SK-N-SH treated with all-trans-retinoic acid at 6 μM for 48 hours (cell line): ENCODE measurements at regions not wholly inside any gene's neighbourhood (a gene's known extent, or its start where the extent isn't known, plus 50 kb on each side); places are given as distances from the start of the nearest gene placed in this dataset.

Experiments
- ARNTL ChIP-seq: fragments of 450-650 bp; formaldehyde crosslinking; IDR thresholded peaks from 2 replicates; pipeline ENCODE4 v1.5.0; 2020; ENCODE audit warnings: low read depth, mild to moderate bottlenecking, moderate library complexity, borderline replicate concordance
- BACH2 ChIP-seq: fragments of 250-450 bp; sonication (Bioruptor Pico); IDR thresholded peaks from 2 replicates; pipeline ENCODE4 v1.9.0; 2021; ENCODE audit warnings: mild to moderate bottlenecking, borderline replicate concordance
- CSDC2 ChIP-seq: fragments of 250-450 bp; sonication (Bioruptor Pico); IDR thresholded peaks from 2 replicates; pipeline ENCODE4 v1.5.0; 2020; ENCODE audit warnings: mild to moderate bottlenecking, moderate library complexity
- GLIS3 ChIP-seq: fragments of 250-450 bp; sonication (Bioruptor Pico); IDR thresholded peaks from 2 replicates; pipeline ENCODE4 v1.5.0; 2020; ENCODE audit warnings: mild to moderate bottlenecking, moderate library complexity
- ISL1 ChIP-seq: fragments of 250-450 bp; sonication (Bioruptor Pico); IDR thresholded peaks from 2 replicates; pipeline ENCODE4 v2.1.2; 2022; ENCODE audit warnings: mild to moderate bottlenecking, moderate library complexity
- OSR1 ChIP-seq: fragments of 250-450 bp; sonication (Bioruptor Pico); IDR thresholded peaks from 2 replicates; pipeline ENCODE4 v1.8.0; 2022; ENCODE audit warnings: moderate library complexity, mild to moderate bottlenecking, inconsistent platforms
- PPARA ChIP-seq: fragments of 250-450 bp; sonication (Bioruptor Pico); IDR thresholded peaks from 2 replicates; pipeline ENCODE4 v1.5.0; 2020; ENCODE audit warnings: mild to moderate bottlenecking, borderline replicate concordance
- RARB ChIP-seq: fragments of 250-450 bp; sonication (Bioruptor Pico); IDR thresholded peaks from 2 replicates; pipeline ENCODE4 v1.8.0; 2021; ENCODE audit warnings: mild to moderate bottlenecking, moderate library complexity
- ZC3H10 ChIP-seq: fragments of 250-450 bp; sonication (Bioruptor Pico); IDR thresholded peaks from 2 replicates; pipeline ENCODE4 v1.5.1; 2021; ENCODE audit warnings: mild to moderate bottlenecking, moderate library complexity
- ZFP3 ChIP-seq: fragments of 250-450 bp; sonication (Bioruptor Pico); IDR thresholded peaks from 2 replicates; pipeline ENCODE4 v1.5.0; 2020; ENCODE audit warnings: mild to moderate bottlenecking, moderate library complexity
- ZFP30 ChIP-seq: fragments of 450-650 bp; formaldehyde crosslinking; IDR thresholded peaks from 2 replicates; pipeline ENCODE4 v1.5.0; 2022; ENCODE audit warnings: mild to moderate bottlenecking, moderate library complexity
- ZNF565 ChIP-seq: fragments of 450-650 bp; formaldehyde crosslinking; conservative IDR thresholded peaks from 2 replicates; pipeline ENCODE4 v1.5.0; 2020; ENCODE audit warnings: low read depth, mild to moderate bottlenecking, moderate library complexity
- TF ChIP-seq, protein P1 (sequence below): fragments of 250-450 bp; sonication (Bioruptor Pico); IDR thresholded peaks from 2 replicates; pipeline ENCODE4 v1.8.0; 2020; ENCODE audit warnings: mild to moderate bottlenecking, moderate library complexity, borderline replicate concordance

GRCh38 chr3:154666542-154666941, 236.6 kb upstream of the GPR149 start:
- no peak for TF ChIP-seq CSDC2 (CRISPR knock-in tag)
- no peak for TF ChIP-seq ZFP3 (CRISPR knock-in tag)
- TF ChIP-seq, protein P1, sequence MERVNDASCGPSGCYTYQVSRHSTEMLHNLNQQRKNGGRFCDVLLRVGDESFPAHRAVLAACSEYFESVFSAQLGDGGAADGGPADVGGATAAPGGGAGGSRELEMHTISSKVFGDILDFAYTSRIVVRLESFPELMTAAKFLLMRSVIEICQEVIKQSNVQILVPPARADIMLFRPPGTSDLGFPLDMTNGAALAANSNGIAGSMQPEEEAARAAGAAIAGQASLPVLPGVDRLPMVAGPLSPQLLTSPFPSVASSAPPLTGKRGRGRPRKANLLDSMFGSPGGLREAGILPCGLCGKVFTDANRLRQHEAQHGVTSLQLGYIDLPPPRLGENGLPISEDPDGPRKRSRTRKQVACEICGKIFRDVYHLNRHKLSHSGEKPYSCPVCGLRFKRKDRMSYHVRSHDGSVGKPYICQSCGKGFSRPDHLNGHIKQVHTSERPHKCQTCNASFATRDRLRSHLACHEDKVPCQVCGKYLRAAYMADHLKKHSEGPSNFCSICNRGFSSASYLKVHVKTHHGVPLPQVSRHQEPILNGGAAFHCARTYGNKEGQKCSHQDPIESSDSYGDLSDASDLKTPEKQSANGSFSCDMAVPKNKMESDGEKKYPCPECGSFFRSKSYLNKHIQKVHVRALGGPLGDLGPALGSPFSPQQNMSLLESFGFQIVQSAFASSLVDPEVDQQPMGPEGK (CRISPR knock-in tag) = no peak
- TF ChIP-seq ZNF565 = no peak
- no peak for TF ChIP-seq ISL1
- no peak for TF ChIP-seq GLIS3
- TF ChIP-seq ZFP30 (CRISPR knock-in tag) = no peak
- TF ChIP-seq PPARA (CRISPR knock-in tag) = no peak
- no peak for TF ChIP-seq RARB (CRISPR knock-in tag)
- TF ChIP-seq ARNTL (CRISPR knock-in tag) = no peak
- TF ChIP-seq ZC3H10 = no peak
- no peak for TF ChIP-seq OSR1
- no peak for TF ChIP-seq BACH2 (CRISPR knock-in tag)
